Inflammatory macrophage treated with lipopolysaccharide for 4 hours (primary cell): ENCODE measurements at regions not wholly inside any gene's neighbourhood (a gene's known extent, or its start where the extent isn't known, plus 50 kb on each side); places are given as distances from the start of the nearest gene placed in this dataset.
"Not testable (repeated sequence)": the region's sequence is repeated elsewhere in the genome, so short reads cannot be mapped to it uniquely, and the experiment has no call there.

Experiments used
- DNase-seq: peaks from one replicate; pipeline ENCODE4 v3.0.0-alpha.2; 2020

GRCh38 chr6:170040115-170040500, 250.8 kb downstream of the DLL1 start:
- DNase-seq = no peak

GRCh38 chr6:170039156-170040114, 251.4 kb downstream of the DLL1 start:
- DNase-seq = no peak

DNA sequence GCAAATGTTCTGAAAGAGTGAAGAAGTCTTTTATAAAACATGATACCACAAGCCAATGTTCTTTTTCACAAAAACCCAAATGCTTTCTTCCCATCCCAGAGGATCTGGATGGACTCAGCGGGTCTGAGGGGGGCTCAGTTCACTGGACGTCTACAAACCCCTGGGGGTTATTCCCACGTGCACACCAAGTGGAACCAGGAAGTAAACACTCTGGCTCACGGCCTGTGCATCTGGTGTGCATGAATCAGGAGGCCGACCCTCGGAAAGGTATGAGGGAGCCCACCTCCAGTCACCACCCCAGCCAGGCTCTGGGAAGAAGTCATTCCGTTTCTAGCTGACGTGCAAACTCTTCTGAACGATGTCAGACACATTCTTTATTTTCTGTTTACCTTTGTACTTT, 252.2 kb downstream of the DLL1 start:
- DNase-seq = no peak

DNA sequence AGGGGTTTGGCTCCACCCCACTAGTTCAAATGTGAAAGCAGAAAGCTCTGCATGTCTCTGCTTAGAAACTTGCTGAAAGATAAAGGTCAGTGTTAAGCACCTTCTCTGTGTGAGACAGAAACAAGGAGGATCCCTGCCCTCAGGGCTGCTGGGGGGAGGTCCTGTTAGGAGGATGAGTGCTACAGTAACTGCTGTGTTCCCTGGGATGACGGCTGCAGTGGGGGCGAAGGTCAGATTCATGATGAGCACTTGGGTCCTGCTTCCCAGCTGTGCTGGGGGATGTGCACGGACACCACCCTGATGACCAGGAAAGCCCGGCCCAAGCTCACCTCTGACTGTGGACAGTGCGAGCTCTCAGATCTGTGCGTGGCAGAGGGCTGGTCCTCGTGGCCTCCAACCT, 252.6 kb downstream of the DLL1 start:
- no peak for DNase-seq

DNA sequence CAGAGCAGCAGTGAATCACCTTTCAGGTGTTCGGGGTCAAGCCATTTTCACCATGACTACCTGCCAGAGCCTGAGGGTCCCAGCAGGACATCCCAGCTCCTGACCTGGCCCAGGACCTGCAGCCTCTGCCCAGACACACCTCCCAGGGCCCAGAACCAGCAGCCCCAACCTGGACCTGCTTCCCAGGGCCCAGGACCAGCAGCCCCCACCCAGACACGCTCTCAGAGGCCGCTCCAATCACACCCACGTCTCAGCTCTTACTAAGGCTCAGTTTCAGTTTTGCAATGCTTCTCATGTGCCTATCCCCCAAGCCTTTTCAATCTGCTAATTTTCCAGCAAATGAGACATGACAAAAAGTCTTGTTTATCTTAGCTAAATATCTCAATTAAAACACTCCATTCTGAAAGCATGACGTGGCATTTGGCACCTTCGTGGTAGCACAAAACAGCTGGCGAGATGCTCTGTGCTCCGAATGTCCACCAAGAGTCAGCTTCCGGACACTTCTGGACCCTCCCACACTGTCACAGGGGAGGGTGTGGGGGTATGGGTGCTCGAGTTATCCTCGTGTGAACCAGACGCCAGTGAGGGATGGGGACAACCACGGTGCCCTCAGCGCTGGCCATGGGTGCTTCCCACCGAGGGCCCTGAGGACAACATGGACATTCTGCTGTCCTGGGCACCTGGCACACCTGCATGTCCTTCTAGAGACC, 253.2 kb downstream of the DLL1 start:
- no peak for DNase-seq

DNA sequence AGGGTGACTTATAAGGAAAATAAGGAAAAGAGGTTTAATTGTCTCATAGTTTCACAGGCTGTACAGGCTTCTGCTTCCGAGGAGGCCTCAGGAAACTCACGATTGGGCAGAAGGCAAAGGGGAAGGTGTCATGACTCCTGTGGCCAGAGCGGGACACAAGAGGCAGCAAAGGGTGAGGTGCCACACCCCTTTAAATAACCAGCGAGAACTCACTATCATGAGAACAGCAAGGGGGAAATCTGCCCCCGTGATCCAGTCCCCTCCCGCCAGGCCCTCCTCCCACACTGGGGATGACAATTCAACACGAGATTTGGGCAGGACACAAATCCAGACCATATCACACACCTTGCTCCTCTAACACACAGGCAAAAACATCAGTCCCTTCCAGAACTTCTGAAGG, 254.0 kb downstream of the DLL1 start:
- DNase-seq = peak; percentile 53

DNA sequence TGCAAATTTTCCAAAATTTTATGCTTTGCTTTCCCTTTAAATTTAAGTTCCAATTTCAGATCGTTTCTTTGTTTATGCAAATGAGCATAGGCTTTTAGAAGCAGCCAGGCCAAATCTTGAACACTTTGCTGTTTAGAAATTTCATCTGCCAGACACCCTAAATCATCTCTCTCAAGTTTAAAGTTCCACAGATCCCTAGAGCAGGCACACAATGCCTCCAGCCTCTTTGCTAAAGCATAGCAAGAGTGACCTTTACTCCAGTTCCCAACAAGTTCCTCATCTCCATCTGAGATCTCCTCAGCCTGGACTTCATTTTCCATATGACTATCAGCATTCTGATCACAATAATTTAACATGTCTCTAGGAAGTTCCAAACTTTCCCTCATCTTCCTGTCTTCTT, 254.5 kb downstream of the DLL1 start:
- not testable (repeated sequence) for DNase-seq

DNA sequence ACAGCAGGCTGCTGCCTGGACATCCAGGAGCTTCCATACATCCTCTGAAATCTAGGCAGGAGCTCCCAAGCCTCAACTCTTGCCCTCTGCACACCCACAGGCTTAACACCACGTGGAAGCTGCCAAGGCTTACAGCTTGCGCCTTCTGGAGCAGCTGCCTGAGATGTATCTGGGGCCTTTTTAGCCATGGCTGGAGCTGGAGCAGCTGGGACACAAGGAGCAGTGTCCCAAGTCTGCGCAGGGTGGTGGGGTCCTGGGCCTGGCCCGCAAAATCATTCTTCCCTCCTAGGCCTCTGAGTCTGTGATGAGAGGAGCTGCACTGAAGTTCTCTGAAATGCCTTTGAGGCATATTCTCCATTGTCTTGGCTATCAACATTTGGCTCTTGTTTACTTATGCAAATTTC, 255.0 kb downstream of the DLL1 start:
- DNase-seq = no peak

GRCh38 chr6:170035044-170035443, 255.8 kb downstream of the DLL1 start:
- DNase-seq = no peak

GRCh38 chr6:170034294-170034693, 256.6 kb downstream of the DLL1 start:
- DNase-seq = no peak

GRCh38 chr6:170033666-170034065, 257.2 kb downstream of the DLL1 start:
- DNase-seq = no peak

DNA sequence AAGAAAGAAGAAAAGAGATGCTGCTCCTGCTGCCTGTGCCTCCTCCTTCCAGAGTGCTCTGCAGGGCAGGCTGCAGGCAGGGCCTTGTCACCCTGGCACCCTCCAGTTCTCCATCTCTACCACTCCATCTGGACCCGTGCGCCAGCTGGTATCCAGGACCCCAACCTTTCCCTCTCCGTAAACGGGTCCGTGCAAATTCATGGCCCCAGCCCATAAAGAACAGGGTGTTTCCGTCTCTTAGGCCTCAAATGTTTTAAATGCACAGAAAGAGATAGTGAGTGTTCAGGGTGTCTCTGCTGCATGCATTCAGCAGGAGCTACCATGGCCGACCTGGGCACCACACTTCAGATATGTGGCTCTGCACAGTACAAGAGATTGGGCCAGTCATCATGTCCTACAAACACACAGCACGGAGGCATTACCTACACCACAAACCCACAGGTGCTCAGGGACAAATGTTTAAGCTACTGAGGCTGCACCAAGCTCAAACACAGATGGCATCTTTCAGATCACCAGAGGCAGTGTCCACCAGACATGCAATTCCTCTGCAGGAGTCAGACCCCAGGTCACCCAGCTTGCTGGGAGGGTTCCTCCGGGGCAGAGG, 258.1 kb downstream of the DLL1 start:
- DNase-seq = no peak

DNA sequence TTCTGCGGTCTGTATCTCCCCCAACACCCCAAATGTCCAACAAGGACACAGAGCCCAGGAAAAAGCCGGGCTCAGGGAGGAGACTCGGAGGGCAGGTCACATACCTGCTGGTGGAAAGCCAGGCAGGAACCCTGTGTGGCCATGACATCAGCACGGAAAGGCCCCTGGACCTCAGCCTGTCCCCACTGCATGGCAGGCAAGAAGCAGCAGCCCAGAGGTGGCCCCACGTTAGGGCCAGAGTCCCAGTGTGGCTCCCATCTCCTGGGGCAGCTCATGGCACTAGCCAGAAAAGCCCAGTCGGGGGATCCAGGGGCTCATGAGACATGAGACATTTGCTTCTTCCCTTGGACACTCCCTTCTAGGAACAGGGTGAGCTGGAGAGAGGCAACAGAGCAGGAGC, 258.7 kb downstream of the DLL1 start:
- no peak for DNase-seq

DNA sequence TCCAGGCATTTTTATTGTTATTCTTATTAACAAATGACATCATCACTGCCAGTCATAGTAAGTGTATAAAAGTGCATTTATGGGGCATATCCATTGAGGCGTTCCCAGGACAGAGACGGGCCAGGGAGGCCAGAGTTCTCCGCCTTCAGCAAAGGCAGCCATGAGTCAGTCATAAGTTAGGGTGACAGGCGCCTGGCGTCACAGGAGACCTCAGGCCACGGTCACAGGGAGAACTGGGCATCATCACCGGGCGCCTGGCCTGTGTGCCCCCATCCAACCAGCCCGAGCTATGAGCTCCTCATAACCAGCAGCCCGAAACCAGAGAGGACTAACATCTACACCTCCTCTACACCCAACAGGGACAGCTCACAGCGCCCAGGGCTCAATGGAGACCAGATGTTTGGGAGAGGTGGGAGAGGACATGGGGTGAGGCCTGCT, 259.2 kb downstream of the DLL1 start:
- DNase-seq = no peak

GRCh38 chr6:170030821-170031471, 259.9 kb downstream of the DLL1 start:
- DNase-seq = no peak

GRCh38 chr6:170030284-170030815, 260.5 kb downstream of the DLL1 start:
- DNase-seq = no peak

- no peak for DNase-seq
Measured at GRCh38 chr6:170029416-170030283, 261.2 kb downstream of the DLL1 start.

DNA sequence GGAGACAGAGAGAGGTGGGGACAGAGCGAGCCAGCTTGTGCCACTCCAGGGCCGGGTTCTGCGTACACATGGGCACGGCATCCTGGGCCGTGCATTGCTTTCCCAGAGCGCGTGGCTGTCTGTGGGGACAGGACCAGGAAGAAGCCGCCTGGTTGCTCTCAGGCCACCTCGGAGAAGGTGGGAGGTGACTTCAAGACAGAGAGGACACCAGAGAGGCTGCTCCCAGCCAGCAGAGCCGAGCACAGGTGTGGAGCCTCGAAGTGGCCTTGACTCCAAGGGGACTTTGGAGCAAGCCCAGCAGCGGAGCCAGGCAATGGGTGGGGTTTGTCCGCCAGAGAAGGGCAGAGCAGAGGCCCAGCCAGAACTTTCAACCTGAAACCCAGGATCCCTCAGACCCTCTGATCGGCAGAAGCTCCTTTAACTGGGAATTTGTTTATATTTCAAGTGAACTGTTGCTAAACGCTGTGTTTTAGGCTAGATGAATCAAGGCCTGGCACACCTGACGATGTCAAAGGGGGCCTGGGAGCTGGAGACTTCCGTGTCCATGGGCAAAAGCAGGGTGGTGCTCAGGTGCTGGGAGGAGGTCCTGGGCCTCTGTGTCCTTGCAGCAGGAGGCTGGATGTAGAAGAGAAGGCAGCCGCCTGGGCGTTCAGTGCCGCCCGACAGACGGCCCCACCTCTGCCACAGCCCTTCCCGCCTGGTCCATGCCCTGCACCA, 262.1 kb downstream of the DLL1 start:
- DNase-seq = no peak

GRCh38 chr6:170027647-170028043, 263.2 kb downstream of the DLL1 start:
- DNase-seq = no peak

- DNase-seq = no peak
Measured at GRCh38 chr6:170026751-170027646, 263.9 kb downstream of the DLL1 start.
